ENCODE measurements at regions not wholly inside any gene's neighbourhood (a gene's known extent, or its start where the extent isn't known, plus 50 kb on each side); places are given as distances from the start of the nearest gene placed in this dataset.

DNA sequence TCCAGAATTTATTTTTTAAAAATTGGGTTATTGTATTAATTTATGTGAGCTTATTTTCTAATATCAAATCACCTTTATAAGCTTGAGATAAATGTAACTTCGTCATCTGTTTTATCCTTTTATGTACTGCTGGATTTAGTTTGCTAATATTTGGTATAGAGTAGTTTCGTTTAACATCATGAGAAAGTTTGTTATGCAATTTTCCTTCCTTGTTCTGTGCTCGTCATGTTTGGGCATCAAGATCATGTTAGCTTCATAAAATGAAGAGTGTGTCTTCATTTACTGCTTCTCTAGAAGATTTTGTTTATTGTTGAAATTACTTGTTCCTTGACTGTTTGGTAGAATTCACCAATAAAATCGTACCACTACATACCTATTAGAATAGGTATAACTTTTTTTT is 262.1 kb upstream of the SATB1 start:
- H3K27me3 ChIP-seq (ENCODE audit: control insufficient read depth in 2 of 2, insufficient read depth in 2 of 2, low read length in 2 of 2) = no peaks in the 10 kb centered on the region
- H3K9ac ChIP-seq (ENCODE audit: insufficient read depth, low read length, poor library complexity, severe bottlenecking) = no peak overlapping the region
- H3K79me2 ChIP-seq (ENCODE audit: insufficient read depth, low read length) = no peaks in the 10 kb centered on the region
- DNase-seq = peak; percentile 38 to 61 (median 51)
- Mint-ChIP-seq H3K36me3 (peaks cover 0 to 2% of the 10 kb centered on the region in 2 donors), H3K4me3 (no peak overlapping the region), H3K9me3 (peaks cover 0 to 2% (median 0%) of the 10 kb centered on the region in 7 donors), H3K27me3 (ENCODE audit: low read depth in 3 of 3) (no peaks in the 10 kb centered on the region), H3K4me1 (peaks cover 7% of the 10 kb centered on the region), H3K27ac (peak overlapping the region in 6 of 7 donors; percentile 49 to 75 (median 62))
- H3K9me3 ChIP-seq (replicated peaks in 1 of 2; ENCODE audit: control insufficient read depth in 1 of 2, insufficient read depth in 1 of 2, low read length in 2 of 2) = no peaks in the 10 kb centered on the region
- no peaks in the 10 kb centered on the region for H4K20me1 ChIP-seq (ENCODE audit: insufficient read depth, low read length)
- WGBS (ENCODE audit: insufficient coverage) = no CpG with 5 or more reads among the region's 4 CpGs
- no peak overlapping the region for H3K27ac ChIP-seq (ENCODE audit: low read depth in 1 of 2, low read length in 2 of 2)
- H3K4me2 ChIP-seq (replicated peaks; ENCODE audit: extremely low read depth, low read length, poor library complexity, severe bottlenecking) = peak overlapping the region; percentile 1
- H3K4me3 ChIP-seq (replicated peaks in 1 of 3; ENCODE audit: low read depth in 2 of 3, low read length in 3 of 3) = no peak overlapping the region
- H3K4me1 ChIP-seq (ENCODE audit: control insufficient read depth in 1 of 2, insufficient read depth in 2 of 2, low read length in 2 of 2) = peaks cover 7 to 12% of the 10 kb centered on the region in 2 donors
- no peaks in the 10 kb centered on the region for H3K36me3 ChIP-seq (replicated peaks in 1 of 2; ENCODE audit: control insufficient read depth in 1 of 2, insufficient read depth in 2 of 2, low read length in 2 of 2)
- TF ChIP-seq, protein P1, sequence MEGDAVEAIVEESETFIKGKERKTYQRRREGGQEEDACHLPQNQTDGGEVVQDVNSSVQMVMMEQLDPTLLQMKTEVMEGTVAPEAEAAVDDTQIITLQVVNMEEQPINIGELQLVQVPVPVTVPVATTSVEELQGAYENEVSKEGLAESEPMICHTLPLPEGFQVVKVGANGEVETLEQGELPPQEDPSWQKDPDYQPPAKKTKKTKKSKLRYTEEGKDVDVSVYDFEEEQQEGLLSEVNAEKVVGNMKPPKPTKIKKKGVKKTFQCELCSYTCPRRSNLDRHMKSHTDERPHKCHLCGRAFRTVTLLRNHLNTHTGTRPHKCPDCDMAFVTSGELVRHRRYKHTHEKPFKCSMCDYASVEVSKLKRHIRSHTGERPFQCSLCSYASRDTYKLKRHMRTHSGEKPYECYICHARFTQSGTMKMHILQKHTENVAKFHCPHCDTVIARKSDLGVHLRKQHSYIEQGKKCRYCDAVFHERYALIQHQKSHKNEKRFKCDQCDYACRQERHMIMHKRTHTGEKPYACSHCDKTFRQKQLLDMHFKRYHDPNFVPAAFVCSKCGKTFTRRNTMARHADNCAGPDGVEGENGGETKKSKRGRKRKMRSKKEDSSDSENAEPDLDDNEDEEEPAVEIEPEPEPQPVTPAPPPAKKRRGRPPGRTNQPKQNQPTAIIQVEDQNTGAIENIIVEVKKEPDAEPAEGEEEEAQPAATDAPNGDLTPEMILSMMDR (IDR thresholded peaks at IDR 0.05) = no peak
- intact Hi-C loops (cut with micrococcal nuclease) = no loop called here
- H2AFZ ChIP-seq (ENCODE audit: insufficient read depth, low read depth, low read length, poor library complexity, severe bottlenecking) = no peak overlapping the region

DNA sequence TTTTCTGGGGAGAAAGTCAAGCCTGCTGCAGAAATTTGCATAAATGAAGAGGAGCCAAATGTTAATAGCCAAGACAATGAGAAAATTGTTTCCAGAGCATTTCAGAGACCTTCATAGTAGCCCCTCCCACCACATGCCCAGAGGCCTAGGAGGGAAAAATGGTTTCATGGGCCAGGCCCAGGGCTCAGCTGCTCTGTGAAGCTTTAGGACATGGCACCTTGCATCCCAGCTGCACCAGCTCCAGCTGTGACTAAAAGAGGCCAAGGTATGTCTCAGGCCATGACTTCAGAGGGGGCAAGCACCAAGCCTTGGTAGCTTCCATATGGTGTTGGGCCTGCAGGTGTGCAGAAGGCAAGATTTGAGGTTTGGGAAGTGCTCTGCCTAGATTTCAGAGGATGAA is 258.8 kb upstream of the SATB1 start:
- DNase-seq = no peak
- TF ChIP-seq, protein P1 (IDR thresholded peaks at IDR 0.05) = no peak
- peaks cover 0 to 2% (median 0%) of the 10 kb centered on the region in 7 donors for H3K9me3 Mint-ChIP-seq
- H4K20me1 ChIP-seq (ENCODE audit: insufficient read depth, low read length) = no peaks in the 10 kb centered on the region
- no peak overlapping the region for H2AFZ ChIP-seq (ENCODE audit: insufficient read depth, low read depth, low read length, poor library complexity, severe bottlenecking)
- H3K4me2 ChIP-seq (replicated peaks; ENCODE audit: extremely low read depth, low read length, poor library complexity, severe bottlenecking) = no peak overlapping the region
- H3K27ac ChIP-seq (ENCODE audit: low read depth in 1 of 2, low read length in 2 of 2) = no peak overlapping the region
- peaks cover 7 to 12% of the 10 kb centered on the region in 2 donors for H3K4me1 ChIP-seq (ENCODE audit: control insufficient read depth in 1 of 2, insufficient read depth in 2 of 2, low read length in 2 of 2)
- H3K79me2 ChIP-seq (ENCODE audit: insufficient read depth, low read length) = no peaks in the 10 kb centered on the region
- H3K36me3 Mint-ChIP-seq = peaks cover 0 to 2% of the 10 kb centered on the region in 2 donors
- H3K27me3 Mint-ChIP-seq (ENCODE audit: low read depth in 3 of 3) = no peaks in the 10 kb centered on the region
- peaks cover 7% of the 10 kb centered on the region for H3K4me1 Mint-ChIP-seq
- no peaks in the 10 kb centered on the region for H3K36me3 ChIP-seq (replicated peaks in 1 of 2; ENCODE audit: control insufficient read depth in 1 of 2, insufficient read depth in 2 of 2, low read length in 2 of 2)
- no peak overlapping the region for H3K9ac ChIP-seq (ENCODE audit: insufficient read depth, low read length, poor library complexity, severe bottlenecking)
- no peaks in the 10 kb centered on the region for H3K27me3 ChIP-seq (ENCODE audit: control insufficient read depth in 2 of 2, insufficient read depth in 2 of 2, low read length in 2 of 2)
- intact Hi-C loops (cut with micrococcal nuclease) = no loop called here
- no peak overlapping the region for H3K4me3 ChIP-seq (replicated peaks in 1 of 3; ENCODE audit: low read depth in 2 of 3, low read length in 3 of 3)
- no peak overlapping the region for H3K4me3 Mint-ChIP-seq
- no peak overlapping the region for H3K27ac Mint-ChIP-seq
- no peaks in the 10 kb centered on the region for H3K9me3 ChIP-seq (replicated peaks in 1 of 2; ENCODE audit: control insufficient read depth in 1 of 2, insufficient read depth in 1 of 2, low read length in 2 of 2)
